SK-N-SH (cell line): ENCODE measurements at regions not wholly inside any gene's neighbourhood (a gene's known extent, or its start where the extent isn't known, plus 50 kb on each side); places are given as distances from the start of the nearest gene placed in this dataset.

Experiments used
- CTCF ChIA-PET: fragments of 300-600, 350-600 bp; formaldehyde crosslinking; extraction: SDS; loops from one replicate; lab custom pipeline; 2021; lab: Yijun Ruan, JAX
- POLR2A ChIA-PET: fragments of 350-600 bp; sonication (Branson Sonifier 250); formaldehyde crosslinking; extraction: SDS; loops from one replicate; lab custom pipeline; 2020; ENCODE audit warnings: antibody characterized with exemption, inconsistent platforms; lab: Yijun Ruan, JAX
- DNase-seq: peaks from one replicate; pipeline ENCODE4 v3.0.0; 2012
- H2AFZ ChIP-seq: fragments of 200-600 bp; sonication (generic); 2 replicates; pipeline ENCODE4 v1.8.1; 2016; ENCODE audit warnings: antibody characterized with exemption, mild to moderate bottlenecking, low read depth
- H3F3A ChIP-seq: fragments of 200-600 bp; sonication (generic); replicated peaks from 2 replicates; pipeline ENCODE3; 2016; ENCODE audit warnings: antibody characterized with exemption, mild to moderate bottlenecking; ENCODE audit not compliant: insufficient read depth
- H3K27ac ChIP-seq, 2 experiments: fragments of 200-500 bp in 1 of 2; fragments of 200-600 bp in 1 of 2; sonication (Bioruptor generic) in 1 of 2; sonication (generic), shearing (Covaris generic) in 1 of 2; 2 replicates each; pipeline versions ENCODE4 v1.5.1 to v1.6.1; 2014 to 2016; ENCODE audit warnings: low read depth in 2 of 2, inconsistent platforms in 1 of 2, low read length in 1 of 2, mild to moderate bottlenecking in 1 of 2, mixed read lengths in 1 of 2
- H3K27me3 ChIP-seq: fragments of 200-600 bp; sonication (generic), shearing (Covaris generic); 2 replicates; pipeline ENCODE4 v1.6.1; 2016; ENCODE audit warnings: mixed run types; ENCODE audit not compliant: insufficient read depth
- H3K36me3 ChIP-seq, 2 experiments: fragments of 200-500 bp in 1 of 2; fragments of 200-600 bp in 1 of 2; sonication (Bioruptor generic) in 1 of 2; sonication (generic) in 1 of 2; replicated peaks in 1 of 2; 2 replicates each; pipeline versions ENCODE3 to v1.5.1; 2014 to 2016; ENCODE audit warnings: low read length in 1 of 2, mild to moderate bottlenecking in 1 of 2; ENCODE audit not compliant: insufficient read depth in 2 of 2, control insufficient read depth in 1 of 2
- H3K4me1 ChIP-seq, 2 experiments: fragments of 200-500 bp in 1 of 2; fragments of 200-600 bp in 1 of 2; sonication (Bioruptor generic) in 1 of 2; sonication (generic), shearing (Covaris generic) in 1 of 2; 2 replicates each; pipeline versions ENCODE4 v1.5.1 to v1.6.1; 2014 to 2016; ENCODE audit warnings: low read depth in 1 of 2, low read length in 1 of 2, mixed run types in 1 of 2; ENCODE audit not compliant: insufficient read depth in 2 of 2, control insufficient read depth in 1 of 2
- H3K4me2 ChIP-seq: fragments of 200-600 bp; sonication (generic), shearing (Covaris generic); 2 replicates; pipeline ENCODE4 v1.6.1; 2017; ENCODE audit warnings: mixed run types
- H3K4me3 ChIP-seq, 2 experiments: fragments of 200-500 bp in 1 of 2; fragments of 200-600 bp in 1 of 2; sonication (Bioruptor generic) in 1 of 2; sonication (generic), shearing (Covaris generic) in 1 of 2; 2 replicates each; pipeline versions ENCODE4 v1.5.1 to v1.8.1; 2014 to 2016; ENCODE audit warnings: low read depth in 2 of 2, inconsistent platforms in 1 of 2, low read length in 1 of 2, mild to moderate bottlenecking in 1 of 2, mixed read lengths in 1 of 2, moderate library complexity in 1 of 2
- H3K79me2 ChIP-seq: fragments of 200-600 bp; sonication (generic); 2 replicates; pipeline ENCODE4 v1.8.1; 2017; ENCODE audit warnings: mild to moderate bottlenecking; ENCODE audit not compliant: insufficient read depth
- H3K9ac ChIP-seq: fragments of 200-600 bp; sonication (generic); 2 replicates; pipeline ENCODE4 v1.6.1; 2017; ENCODE audit warnings: mixed run types
- H3K9me2 ChIP-seq: fragments of 200-600 bp; sonication (generic); 2 replicates; pipeline ENCODE4 v1.6.1; 2017; ENCODE audit warnings: mixed run types
- H3K9me3 ChIP-seq: fragments of 200-600 bp; sonication (generic); 2 replicates; pipeline ENCODE4 v1.6.1; 2017; ENCODE audit warnings: mixed run types, mild to moderate bottlenecking, moderate library complexity
- H4K20me1 ChIP-seq: fragments of 200-600 bp; sonication (generic); 2 replicates; pipeline ENCODE4 v1.6.1; 2017; ENCODE audit warnings: mild to moderate bottlenecking, mixed run types; ENCODE audit not compliant: insufficient read depth
- CHD2 ChIP-seq: fragments of 150-350 bp; IDR thresholded peaks from 2 replicates; pipeline ENCODE4 v1.6.1; 2018; ENCODE audit warnings: low read length; ENCODE audit not compliant: partially characterized antibody
- CTCF ChIP-seq: fragments of 200-600 bp; sonication (generic); IDR thresholded peaks from 2 replicates; pipeline ENCODE4 v1.6.1; 2017; ENCODE audit warnings: antibody characterized with exemption, mild to moderate bottlenecking, moderate library complexity
- EP300 ChIP-seq, 2 experiments: IDR thresholded peaks; 2 replicates each; pipeline versions ENCODE4 v1.4.0 to v1.6.1; 2012; ENCODE audit warnings: borderline replicate concordance in 1 of 2, low read depth in 1 of 2, low read length in 1 of 2
- FOSL2 ChIP-seq: IDR thresholded peaks from 2 replicates; pipeline ENCODE4 v1.4.0; 2012; ENCODE audit warnings: low read depth, mild to moderate bottlenecking, moderate library complexity, borderline replicate concordance
- FOXJ3 ChIP-seq: sonication (generic); formaldehyde crosslinking; IDR thresholded peaks from 2 replicates; pipeline ENCODE4 v1.5.1; 2020; ENCODE audit warnings: mild to moderate bottlenecking, missing genetic modification reagents
- GATA2 ChIP-seq: sonication (generic); formaldehyde crosslinking; IDR thresholded peaks from 2 replicates; pipeline ENCODE4 v1.5.0; 2020; ENCODE audit warnings: mild to moderate bottlenecking, missing genetic modification reagents
- NFIC ChIP-seq: IDR thresholded peaks from 2 replicates; pipeline ENCODE4 v1.4.0; 2012; ENCODE audit warnings: borderline replicate concordance
- POLR2AphosphoS5 ChIP-seq: IDR thresholded peaks from 2 replicates; pipeline ENCODE4 v1.6.1; 2012; ENCODE audit warnings: low read depth, low read length
- RAD21 ChIP-seq: IDR thresholded peaks from 2 replicates; pipeline ENCODE4 v1.6.1; 2012; ENCODE audit warnings: mild to moderate bottlenecking, low read length
- SMC3 ChIP-seq: IDR thresholded peaks from 2 replicates; pipeline ENCODE4 v1.6.1; 2012; ENCODE audit warnings: low read depth, low read length, improper control_type of control experiment
- TAF1 ChIP-seq: IDR thresholded peaks from 2 replicates; pipeline ENCODE4 v1.6.1; 2012; ENCODE audit warnings: low read depth, mild to moderate bottlenecking, low read length, moderate library complexity, borderline replicate concordance
- TCF12 ChIP-seq: IDR thresholded peaks from 2 replicates; pipeline ENCODE4 v1.4.0; 2012
- TEAD4 ChIP-seq: IDR thresholded peaks from 2 replicates; pipeline ENCODE4 v1.4.0; 2012; ENCODE audit warnings: mild to moderate bottlenecking, borderline replicate concordance; ENCODE audit not compliant: insufficient read depth
- WGBS: methylation state at CpG from one replicate; pipeline ENCODE4 v1.1.6; 2017; ENCODE audit warnings: low lambda C conversion rate; 5-methylcytosine and 5-hydroxymethylcytosine counted together
- TF ChIP-seq, protein P1 (sequence below): IDR thresholded peaks from 2 replicates; pipeline ENCODE4; 2012
- TF ChIP-seq, protein P2 (sequence below): IDR thresholded peaks from 2 replicates; pipeline ENCODE4 v1.4.0; 2012; ENCODE audit warnings: low read depth, borderline replicate concordance
- TF ChIP-seq, protein P3 (sequence below): IDR thresholded peaks from 2 replicates; pipeline ENCODE4 v1.4.0; 2012; ENCODE audit warnings: low read depth

- no peaks in the 10 kb centered on the region for H3K27me3 ChIP-seq
- WGBS: 54% methylated on average over 4 of the region's 6 CpGs
- H3K4me3 ChIP-seq: no peak overlapping the region
- H3K36me3 ChIP-seq: no peaks in the 10 kb centered on the region
- TF ChIP-seq, protein P1, sequence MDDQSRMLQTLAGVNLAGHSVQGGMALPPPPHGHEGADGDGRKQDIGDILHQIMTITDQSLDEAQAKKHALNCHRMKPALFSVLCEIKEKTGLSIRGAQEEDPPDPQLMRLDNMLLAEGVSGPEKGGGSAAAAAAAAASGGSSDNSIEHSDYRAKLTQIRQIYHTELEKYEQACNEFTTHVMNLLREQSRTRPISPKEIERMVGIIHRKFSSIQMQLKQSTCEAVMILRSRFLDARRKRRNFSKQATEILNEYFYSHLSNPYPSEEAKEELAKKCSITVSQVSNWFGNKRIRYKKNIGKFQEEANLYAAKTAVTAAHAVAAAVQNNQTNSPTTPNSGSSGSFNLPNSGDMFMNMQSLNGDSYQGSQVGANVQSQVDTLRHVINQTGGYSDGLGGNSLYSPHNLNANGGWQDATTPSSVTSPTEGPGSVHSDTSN: no peak
- no peak for TF ChIP-seq FOXJ3 (CRISPR knock-in tag)
- TF ChIP-seq, protein P2, sequence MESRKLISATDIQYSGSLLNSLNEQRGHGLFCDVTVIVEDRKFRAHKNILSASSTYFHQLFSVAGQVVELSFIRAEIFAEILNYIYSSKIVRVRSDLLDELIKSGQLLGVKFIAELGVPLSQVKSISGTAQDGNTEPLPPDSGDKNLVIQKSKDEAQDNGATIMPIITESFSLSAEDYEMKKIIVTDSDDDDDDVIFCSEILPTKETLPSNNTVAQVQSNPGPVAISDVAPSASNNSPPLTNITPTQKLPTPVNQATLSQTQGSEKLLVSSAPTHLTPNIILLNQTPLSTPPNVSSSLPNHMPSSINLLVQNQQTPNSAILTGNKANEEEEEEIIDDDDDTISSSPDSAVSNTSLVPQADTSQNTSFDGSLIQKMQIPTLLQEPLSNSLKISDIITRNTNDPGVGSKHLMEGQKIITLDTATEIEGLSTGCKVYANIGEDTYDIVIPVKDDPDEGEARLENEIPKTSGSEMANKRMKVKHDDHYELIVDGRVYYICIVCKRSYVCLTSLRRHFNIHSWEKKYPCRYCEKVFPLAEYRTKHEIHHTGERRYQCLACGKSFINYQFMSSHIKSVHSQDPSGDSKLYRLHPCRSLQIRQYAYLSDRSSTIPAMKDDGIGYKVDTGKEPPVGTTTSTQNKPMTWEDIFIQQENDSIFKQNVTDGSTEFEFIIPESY: no peak
- TF ChIP-seq POLR2AphosphoS5: no peak
- TF ChIP-seq NFIC: no peak
- no peak for TF ChIP-seq TCF12
- TF ChIP-seq, protein P3, sequence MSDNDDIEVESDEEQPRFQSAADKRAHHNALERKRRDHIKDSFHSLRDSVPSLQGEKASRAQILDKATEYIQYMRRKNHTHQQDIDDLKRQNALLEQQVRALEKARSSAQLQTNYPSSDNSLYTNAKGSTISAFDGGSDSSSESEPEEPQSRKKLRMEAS: no peak
- no peak for TF ChIP-seq TAF1
- TF ChIP-seq CTCF: no peak
- TF ChIP-seq EP300 (IDR thresholded peaks at IDR 0.05; ENCODE audit: borderline replicate concordance in 1 of 2, low read depth in 1 of 2, low read length in 1 of 2): no peak
- TF ChIP-seq CHD2: no peak
- TF ChIP-seq GATA2: no peak
- no peak for TF ChIP-seq TEAD4
- TF ChIP-seq SMC3: no peak
- no peak for TF ChIP-seq RAD21
- no peak for TF ChIP-seq FOSL2
- TF ChIP-seq, all 33 proteins: peak for 0
- no peaks in the 10 kb centered on the region; a peak in 1 of 4 replicates for H3K4me1 ChIP-seq
- no peaks in the 10 kb centered on the region for H3K79me2 ChIP-seq
- no peak for DNase-seq
- POLR2A ChIA-PET: no interaction called here
- H4K20me1 ChIP-seq: no peaks in the 10 kb centered on the region
- H2AFZ ChIP-seq: no peak overlapping the region
- CTCF ChIA-PET: no interaction called here
- H3K27ac ChIP-seq: no peak overlapping the region
- H3K4me2 ChIP-seq: no peak overlapping the region
- H3K9me3 ChIP-seq: no peaks in the 10 kb centered on the region
- no peaks in the 10 kb centered on the region for H3F3A ChIP-seq
- no peaks in the 10 kb centered on the region for H3K9me2 ChIP-seq
- H3K9ac ChIP-seq: no peak overlapping the region
These were observed 183.1 kb downstream of the TMEM121 start for GRCh38 chr14:105709281-105710118.
